M059J (cell line): ENCODE measurements at regions not wholly inside any gene's neighbourhood (a gene's known extent, or its start where the extent isn't known, plus 50 kb on each side); places are given as distances from the start of the nearest gene placed in this dataset.
"Not testable (repeated sequence)": the region's sequence is repeated elsewhere in the genome, so short reads cannot be mapped to it uniquely, and the experiment has no call there.

Experiments used
- DNase-seq: peaks from one replicate; pipeline ENCODE4 v3.0.0-alpha.2; 2012; ENCODE audit warnings: low read depth

DNA sequence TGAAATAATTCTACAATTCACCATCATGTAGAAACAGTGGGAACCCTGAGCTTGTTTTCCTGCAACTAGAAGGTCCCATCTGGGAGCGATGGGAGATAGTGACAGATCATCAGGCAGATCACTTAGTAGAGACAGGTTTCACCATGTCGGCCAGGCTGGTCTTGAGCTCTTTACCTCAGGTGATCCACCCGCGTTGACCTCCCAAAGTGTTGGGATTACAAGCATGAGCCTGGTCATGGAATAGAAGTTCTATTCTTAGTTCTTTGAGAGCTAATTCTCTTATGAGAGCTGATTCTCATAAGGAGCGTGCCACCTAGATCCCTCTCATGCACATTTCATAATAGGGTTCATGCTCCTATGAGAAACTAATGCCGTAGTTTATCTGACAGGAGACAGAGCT lies 778.0 kb upstream of the AUTS2 start:
- DNase-seq = no peak

DNA sequence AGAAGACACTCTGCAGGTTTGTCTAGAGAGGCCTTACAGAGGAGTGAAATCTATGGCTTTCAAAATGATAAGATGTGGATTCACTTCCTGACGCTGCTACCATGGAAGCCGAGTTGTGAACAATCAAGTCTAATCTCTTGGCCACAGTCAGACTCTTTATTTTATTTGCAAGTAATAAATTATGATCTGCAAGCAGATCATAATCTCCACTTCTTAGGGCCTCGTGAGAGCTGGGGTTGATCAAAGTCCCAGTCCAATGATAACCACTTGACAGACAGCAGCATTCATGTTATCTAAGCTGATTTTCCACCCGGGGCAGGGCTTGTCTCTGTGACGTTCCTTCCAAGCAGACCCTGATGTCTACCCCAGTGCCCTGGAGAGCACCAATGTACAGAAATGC lies 776.4 kb upstream of the AUTS2 start:
- DNase-seq = peak; percentile 54

DNA sequence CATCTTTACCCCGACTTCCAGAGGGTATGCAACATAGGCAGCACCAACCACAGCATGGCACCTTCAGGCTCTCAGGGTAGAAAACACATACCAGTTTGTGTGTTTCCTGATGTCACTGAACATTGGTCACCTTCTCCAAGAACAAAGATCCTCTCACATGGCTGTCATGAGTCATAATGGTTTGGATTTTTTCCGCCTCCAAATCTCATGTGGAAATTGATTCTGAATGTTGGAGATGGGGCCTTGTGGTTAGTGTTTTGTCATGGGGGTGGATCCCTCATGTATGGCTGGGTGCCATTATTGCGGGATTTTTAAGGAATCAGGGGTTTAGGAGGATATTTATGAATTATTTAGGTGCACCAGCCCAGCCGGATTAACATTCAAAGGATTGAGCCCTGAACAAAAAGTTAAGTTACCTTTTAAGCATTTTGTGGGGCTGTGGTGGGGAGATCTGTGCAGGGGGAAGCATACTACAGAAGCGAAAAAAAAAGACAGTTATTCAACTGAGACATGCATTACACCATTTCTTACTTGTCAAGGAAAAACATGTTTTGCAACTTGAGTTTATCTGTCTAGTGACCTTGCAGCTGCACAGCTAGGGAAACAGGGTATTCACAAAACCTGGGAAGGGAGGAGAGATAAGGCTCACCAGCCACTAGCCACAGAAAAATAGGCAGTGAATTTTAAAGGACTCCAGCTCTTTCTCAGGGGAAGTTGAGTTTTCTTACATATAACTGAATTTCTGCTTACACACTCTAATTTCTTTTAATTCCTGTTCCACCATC lies 774.1 kb upstream of the AUTS2 start:
- DNase-seq = peak; percentile 77

DNA sequence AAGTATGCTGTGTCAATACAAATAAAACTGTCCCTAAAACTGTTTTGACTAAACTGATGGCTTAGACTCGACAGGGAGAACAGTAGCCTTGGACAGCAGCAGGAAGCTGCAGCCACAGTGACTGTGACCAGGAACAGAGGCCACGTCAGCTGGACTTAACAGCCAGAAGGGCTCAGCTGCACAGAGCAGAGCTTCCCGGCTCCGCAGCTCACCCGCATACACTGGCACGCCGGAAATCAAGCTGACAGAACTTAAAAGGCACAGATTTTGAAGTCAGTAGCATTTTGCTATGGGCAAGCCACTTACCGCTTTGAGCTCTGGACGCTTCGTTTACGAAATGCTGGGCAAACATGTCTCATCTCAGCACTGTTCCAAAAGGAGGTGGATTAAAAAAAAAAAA lies 769.7 kb upstream of the AUTS2 start:
- DNase-seq = peak; percentile 67

DNA sequence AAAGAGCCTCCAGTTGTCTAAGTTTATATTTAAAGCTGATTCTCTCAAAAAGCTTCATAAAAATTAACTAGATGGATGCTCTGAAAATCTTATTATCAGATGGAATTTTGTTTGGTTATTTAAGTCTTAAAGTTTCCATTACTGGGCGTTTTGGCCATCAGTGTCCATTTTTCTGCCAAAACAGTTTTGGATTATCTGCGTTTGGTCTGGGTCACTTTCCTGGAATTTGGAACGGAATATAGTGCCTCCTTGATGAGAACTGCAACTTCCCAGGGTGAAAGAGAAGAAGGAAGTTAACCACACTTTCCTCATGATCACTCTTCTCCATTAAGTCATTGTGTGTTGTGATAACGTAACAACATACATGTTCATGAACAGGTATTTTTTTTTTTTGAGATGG lies 764.9 kb upstream of the AUTS2 start:
- DNase-seq = no peak

DNA sequence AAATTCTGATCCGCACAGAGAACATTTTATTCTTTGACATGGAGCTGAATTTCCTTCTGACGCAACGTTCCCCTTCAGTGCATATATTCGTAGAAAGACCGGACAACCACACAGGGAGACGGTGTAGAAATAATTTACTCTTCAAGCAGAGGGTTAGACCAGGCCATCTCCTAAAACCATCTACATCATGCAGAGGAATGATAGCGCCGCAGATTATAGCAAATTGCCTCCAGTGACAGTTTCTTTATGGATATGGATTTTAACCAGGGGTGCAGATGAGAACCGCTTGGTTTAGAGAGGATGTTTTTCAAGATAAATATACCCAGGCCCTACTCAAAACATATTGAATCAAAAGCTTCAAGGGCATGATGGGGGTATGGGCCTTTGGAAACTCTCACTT lies 759.3 kb upstream of the AUTS2 start:
- DNase-seq = no peak

DNA sequence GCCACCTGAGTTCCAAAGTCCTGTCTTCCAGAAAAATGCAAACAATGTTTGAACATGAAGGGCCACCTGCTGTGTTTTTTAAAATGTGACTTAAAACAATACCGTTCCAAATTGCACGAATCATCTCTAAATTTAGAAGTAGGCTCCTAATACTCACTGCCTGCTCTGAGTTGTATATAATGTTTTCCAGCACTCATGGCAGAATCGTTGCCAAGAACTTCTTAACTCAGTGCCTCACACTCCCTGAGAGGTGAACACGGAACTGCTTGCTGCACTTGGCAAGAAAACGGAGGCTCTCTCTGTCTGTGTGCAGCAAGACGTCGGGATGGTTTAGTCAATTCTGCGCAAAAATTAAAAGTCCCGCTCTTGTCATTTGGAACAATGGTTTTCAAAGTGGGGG lies 757.3 kb upstream of the AUTS2 start:
- peak; percentile 61 for DNase-seq

DNA sequence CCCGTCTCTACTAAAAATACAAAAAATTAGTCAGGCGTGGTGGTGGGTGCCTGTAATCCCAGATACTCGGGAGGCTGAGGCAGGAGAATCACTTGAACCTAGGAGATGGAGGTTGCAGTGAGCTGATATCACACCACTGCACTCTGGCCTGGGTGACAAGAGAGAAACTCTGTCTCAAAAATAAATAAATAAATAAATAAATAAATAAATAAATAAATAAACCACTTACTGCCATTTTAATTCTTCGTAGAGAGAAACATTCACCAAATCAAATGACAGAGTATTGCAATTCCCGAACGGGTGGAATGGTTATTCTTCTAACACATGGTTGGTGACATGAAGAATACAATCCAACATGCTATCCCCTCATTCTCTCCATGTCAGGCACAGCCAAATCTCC lies 754.3 kb upstream of the AUTS2 start:
- not testable (repeated sequence) for DNase-seq

DNA sequence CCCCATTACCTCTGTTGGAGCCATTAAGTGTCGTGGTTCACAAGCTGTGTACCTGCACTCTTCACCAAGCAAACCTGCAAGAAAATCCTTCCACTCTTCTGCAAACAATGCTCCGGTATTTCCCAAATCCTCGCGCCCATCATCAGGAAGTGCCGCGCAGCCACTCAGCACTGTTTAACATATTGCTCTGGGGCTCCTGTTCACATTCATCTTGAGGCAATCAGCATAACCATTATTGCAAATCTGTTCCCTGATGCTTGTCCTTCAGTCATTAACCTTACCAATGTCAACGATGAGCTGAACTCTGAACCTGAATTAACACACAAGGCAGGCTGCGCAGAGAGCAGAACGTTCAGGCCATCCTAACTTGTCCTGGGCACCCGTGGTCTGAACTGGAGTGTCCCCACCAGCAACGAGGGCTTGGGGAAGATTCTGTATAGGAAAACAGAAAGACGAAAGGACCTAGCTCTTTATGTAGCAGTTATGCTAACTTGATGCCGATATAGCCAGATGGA lies 751.4 kb upstream of the AUTS2 start:
- DNase-seq = no peak

DNA sequence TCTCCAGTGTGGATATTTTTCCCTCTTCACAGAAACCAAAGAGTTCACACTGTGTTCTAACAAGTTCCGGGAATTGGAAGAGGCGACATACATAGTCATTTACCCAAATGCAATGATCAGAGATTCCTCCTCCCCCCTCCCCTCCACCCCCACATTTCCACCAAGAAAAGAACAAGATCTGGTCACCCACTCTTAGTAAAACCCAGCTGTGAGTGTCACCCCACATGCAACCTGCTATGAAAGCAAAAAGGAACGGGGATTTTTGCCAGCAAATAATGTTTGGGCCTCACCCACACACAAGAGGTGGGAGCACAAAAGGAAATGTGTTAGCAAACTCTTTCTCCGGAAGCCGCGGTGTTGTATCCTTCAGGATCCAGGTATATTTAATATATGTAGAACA lies 745.0 kb upstream of the AUTS2 start:
- DNase-seq = no peak

DNA sequence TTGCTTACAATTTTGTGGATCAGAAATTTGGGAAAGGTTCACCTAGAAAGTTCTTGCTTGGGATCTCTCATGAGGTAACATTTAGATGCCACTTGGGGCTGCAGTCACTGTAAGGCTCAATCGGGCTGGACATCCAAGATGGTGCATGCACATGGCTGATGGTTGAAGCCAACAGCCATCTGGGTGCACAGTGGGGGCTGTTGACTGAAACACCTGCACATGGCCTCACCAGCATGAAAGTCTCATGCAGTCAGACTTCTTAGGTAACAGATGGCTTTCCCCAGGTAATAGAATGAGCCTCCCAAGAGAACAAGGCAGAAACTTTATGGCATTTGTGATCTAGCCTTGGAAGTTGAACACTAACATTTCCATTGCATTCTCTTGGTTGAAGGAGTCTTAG lies 740.7 kb upstream of the AUTS2 start:
- DNase-seq = no peak

DNA sequence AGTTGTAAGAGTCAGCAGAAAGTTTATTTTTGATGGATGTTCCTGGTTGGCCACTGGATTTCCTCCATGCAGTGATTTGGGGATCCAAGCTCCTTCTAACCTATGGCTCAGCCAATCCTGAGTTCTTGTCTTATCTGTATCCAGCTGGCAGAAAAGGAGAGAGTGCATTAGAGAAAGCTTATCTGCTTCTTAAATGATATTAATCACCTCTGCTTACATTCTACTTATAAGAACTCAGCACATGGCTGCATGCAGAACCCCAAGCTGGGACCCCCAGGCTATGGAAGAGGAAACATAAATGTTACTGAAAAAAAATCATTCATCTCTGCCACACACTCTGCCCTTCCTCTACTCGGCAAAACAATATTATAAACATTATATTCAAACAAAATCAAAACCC lies 739.8 kb upstream of the AUTS2 start:
- DNase-seq = no peak

DNA sequence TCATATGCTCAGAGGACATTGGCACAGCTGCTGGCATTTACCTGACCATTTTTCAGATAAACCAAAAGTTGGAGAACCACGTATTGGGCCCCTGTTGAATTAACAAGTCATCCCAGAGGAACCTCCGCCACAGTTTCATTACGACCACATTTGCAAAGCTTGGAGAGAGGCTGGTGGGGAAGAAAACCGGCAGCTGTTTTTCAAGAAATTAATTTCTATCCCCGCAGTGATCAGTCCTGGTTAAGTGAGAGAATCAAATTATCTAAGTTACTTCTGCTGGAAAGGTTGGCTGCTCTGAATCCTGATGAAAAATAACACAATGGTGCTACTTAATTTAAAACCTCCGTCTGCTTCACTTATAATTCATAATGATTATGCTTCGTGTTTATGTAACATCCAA lies 737.1 kb upstream of the AUTS2 start:
- DNase-seq = no peak

DNA sequence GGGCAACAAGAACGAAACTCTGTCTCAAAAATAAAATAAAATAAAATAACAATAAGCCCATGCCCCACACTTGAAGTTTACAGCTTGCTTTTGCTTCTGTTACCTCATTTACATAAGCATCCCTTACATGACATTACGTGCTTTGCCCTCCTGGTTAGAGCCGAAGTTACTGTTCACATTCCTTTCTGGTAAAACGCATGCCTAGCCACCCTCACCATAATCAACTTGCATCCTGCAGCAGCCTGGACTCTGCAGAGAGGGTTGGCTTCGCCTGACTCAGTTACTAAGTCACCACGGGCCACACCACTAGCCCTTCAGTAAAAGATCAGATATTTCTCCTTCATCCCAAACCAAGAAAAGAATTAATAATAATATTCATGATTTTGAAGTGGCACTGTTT lies 736.0 kb upstream of the AUTS2 start:
- DNase-seq = peak; percentile 74

DNA sequence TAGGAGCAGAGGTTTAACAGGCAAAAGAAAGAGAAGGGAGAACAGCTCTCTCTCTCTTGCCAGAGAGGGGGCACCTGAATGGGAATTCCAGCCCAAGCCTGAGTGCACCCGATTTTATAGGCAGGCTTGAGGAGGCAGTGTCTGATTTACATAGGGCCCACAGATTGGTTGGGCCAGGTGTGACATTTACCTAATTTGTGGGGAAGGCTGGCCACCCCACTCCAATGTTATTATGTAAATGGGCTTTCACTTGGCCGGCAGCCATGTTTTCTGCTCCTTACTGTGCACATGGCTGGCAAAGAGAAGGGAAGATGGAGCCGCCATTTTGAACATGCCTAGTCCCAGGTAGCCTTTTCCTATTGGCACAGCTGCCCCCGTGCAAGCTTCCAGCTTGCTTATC lies 735.5 kb upstream of the AUTS2 start:
- peak; percentile 54 for DNase-seq

DNA sequence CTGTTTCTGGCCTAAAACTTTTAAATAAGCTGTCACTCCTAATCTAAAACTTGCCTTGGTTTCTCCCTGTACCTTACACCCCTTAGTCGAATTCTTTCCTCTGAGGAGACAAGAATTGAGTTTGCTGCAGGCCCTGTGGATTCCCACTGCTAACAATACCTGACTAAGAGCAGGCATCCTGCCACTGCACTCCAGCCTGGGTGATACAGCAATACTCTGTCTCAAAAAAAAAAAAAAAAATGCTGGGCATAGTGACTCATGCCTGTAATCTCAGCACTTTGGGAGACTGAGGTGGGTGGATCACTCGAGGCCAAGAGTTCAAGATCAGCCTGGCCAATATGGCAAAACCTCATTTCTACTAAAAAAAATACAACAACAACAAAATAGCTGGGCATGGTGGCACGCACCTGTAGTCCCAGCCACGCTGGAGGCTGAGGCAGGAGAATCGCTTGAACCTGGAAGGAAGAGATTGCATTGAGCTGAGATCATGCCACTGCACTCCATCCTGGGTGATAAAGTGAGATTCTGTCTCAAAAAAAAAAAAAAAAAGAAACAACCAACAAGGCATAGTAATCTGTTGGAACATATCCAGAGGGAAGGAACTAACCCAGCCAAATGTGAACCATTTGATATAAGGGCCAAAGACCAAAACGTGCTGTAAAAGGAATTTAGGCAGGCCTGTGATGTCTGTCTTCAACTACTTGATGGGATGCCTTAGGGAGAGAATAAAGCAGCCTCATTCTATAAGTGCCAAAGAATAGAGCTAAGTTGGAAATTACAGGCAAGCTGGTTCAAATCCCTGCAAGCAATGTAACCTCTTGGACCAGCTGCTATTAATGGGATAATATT lies 732.7 kb upstream of the AUTS2 start:
- peak; percentile 87 for DNase-seq

DNA sequence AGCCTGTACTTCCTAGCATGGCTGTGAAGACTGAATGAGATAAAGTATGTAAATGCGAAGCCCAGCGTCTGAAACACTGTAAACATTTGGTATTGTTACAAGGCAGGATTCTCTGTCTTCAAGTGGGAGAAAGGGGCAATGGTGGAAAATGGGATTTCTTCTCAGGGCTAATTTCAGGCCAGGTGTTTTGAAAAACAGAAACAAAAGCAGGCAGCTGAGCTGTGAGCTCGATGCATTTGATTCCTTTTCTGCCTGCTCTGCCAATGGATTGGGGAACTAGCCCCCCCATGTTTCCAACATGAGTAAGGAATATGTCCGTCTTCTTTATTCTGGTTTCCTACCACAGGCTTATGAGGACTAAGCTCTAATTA lies 732.1 kb upstream of the AUTS2 start:
- no peak for DNase-seq

DNA sequence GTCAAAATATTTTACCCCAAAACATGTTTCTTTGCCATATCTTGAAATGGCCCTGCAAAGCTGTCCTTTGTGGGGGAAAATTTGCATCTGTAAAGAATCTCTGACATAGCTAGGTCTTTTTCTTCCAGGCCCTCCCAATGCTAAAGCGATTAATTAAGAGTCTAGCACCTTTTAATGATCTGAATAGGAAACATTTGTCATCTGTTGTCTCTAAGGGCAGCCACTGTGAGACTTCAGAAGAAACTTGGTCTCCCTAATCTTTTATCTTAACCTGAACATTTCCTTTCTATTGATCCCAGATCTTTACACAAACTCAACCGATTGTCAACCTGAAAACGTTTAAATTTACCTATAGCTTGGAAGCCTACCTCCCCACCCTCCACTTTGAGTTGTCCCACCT lies 731.6 kb upstream of the AUTS2 start:
- not testable (repeated sequence) for DNase-seq

DNA sequence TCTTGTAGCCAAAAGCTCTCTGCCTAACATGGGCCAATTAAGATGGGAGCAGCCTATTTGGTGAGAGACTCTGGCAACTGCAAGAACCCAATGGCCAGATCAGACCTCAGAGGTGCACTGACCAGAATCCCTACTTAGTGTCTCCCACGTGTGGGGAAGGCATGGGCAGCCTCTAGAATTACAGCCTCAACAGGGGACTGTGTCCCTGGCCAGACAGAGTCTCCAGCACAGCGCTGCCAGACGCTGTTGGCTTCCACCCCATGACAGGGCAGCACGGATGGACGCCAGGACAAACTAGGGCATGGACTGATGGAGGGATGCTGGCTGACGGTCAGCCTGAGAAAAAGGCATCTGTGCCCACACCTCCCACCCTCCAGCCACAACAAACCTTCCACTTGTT lies 729.3 kb upstream of the AUTS2 start:
- DNase-seq = no peak

DNA sequence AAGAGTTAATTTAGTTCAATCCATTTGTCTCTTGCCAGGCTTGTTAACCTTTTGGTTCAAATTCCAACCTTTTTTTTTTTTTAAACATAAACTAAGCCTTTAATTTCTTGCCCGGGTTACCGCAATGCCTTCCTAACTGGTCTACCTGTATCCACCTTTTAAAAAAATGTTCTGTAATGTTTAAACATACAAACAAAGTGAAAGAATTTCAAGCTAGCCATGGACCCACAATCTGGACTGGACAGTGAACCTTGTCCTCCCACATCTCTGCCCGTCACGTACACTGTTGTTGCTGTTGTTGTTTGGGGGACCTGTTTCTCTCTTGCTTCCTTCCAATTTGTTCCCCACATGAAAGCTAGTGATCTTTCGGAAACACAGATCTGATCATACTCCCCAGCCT lies 724.7 kb upstream of the AUTS2 start:
- no peak for DNase-seq

DNA sequence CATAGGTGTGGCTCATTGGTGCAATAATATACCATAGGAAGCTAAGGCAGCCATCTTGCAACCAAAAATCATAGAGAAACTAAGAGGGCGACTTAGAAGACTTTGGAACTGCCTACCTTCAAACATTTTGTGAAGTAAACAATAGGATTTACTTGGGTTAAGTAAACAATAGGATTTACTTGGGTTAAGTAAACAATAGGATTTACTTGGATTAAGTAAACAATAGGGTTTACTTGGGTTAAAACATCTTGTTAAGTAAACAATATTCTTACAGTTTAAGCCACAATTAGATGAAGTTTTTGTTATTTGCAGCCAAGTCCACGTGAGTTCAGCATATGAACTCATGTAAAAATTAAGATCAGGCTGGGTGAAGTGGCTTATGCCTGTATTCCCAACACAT lies 722.4 kb upstream of the AUTS2 start:
- no peak for DNase-seq

DNA sequence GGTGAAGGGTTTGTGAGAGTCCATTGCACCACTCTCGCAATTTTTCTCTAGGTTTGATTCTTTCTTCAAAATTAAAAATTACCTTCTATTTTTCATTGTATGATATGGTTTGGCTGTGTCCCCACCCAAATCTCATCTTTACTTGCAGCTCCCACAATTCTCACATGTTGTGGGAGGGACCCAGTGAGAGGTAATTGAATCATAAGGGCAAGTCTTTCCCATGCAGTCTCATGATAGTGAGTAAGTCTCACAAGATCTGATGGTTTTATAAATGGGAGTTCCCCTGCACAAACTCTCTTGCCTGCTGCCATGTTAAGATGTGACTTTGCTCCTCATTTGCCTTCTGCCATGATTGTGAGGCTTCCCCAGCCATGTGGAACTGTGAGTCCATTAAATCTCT lies 711.2 kb upstream of the AUTS2 start:
- DNase-seq = peak; percentile 57

DNA sequence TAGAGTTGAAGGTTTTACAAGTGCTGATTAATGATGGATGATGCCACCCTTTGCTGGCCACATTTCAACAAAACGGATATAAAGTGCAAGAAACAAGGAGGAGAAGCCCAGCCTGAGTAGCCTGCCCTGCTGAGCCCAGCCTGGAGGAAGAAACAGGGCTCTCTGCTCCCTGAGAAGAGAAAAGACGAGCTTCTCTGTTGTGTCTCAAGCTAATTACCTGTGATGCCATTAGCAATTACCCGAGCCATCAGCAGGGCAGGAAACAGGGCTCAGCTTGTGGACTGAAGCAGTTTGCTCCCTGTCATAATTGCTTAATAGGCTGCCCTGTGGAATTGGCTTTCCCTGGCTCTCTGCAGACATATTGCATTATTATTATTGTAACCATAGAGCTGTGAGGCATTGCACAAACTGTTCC lies 709.3 kb upstream of the AUTS2 start:
- DNase-seq = peak; percentile 74
